K562 (cell line): ENCODE measurements at regions not wholly inside any gene's neighbourhood (a gene's known extent, or its start where the extent isn't known, plus 50 kb on each side); places are given as distances from the start of the nearest gene placed in this dataset.

Source experiments
- ATAC-seq: fragments of 200-7000 bp; cut with Tn5 transposase; 3 replicates; pipeline ENCODE4 v1.9.1; 2020; ENCODE audit warnings: moderate library complexity
- BruUV-seq: library from RNA; stranded (reverse); fragments of 400-500 nt; replicated peaks from 2 replicates; lab custom pipeline; 2021; lab: Mats Ljungman, UMichigan
- CTCF ChIA-PET: fragments of 300-600 bp; formaldehyde crosslinking; extraction: SDS; loops from one replicate; lab custom pipeline; 2021; ENCODE audit warnings: low intra/inter-chr PET ratio; lab: Yijun Ruan, JAX
- POLR2A ChIA-PET: fragments of 300-600, 350-650 bp; sonication (Branson Sonifier 250); formaldehyde crosslinking; extraction: SDS; loops from one replicate; lab custom pipeline; 2021; ENCODE audit warnings: antibody characterized with exemption, inconsistent platforms; lab: Yijun Ruan, JAX
- DNase-seq, 4 experiments: peaks; one replicate each; pipeline versions ENCODE4 v3.0.0 to v3.0.0-alpha.2; 2011 to 2018; ENCODE audit warnings: low spot score in 3 of 4, mixed read lengths in 3 of 4; ENCODE audit errors: extremely low read depth in 1 of 4
- FAIRE-seq: peaks from 2 replicates; lab custom pipeline; 2011; peaks lifted over from hg19 to GRCh38; lab: Jason Lieb, UNC
- H2AFZ ChIP-seq: 2 replicates; pipeline ENCODE4 v1.6.0; 2011; ENCODE audit warnings: low read depth, low read length, control low read depth, inconsistent platforms
- H3K27ac ChIP-seq: fragments of 200-600 bp; 3 replicates; pipeline ENCODE4 v1.8.0; 2011; ENCODE audit warnings: low read depth, mild to moderate bottlenecking, control low read depth, inconsistent platforms, low read length, moderate library complexity, mixed read lengths; ENCODE audit errors: extremely low read depth
- H3K27me3 ChIP-seq, 2 experiments: fragments of 300-600 bp in 1 of 2; 2 replicates in 1 of 2; 3 replicates in 1 of 2; pipeline versions ENCODE4 v1.6.0 to v1.8.0; 2011; ENCODE audit warnings: inconsistent platforms in 2 of 2, low read length in 2 of 2, mild to moderate bottlenecking in 1 of 2, mixed read lengths in 1 of 2, moderate library complexity in 1 of 2; ENCODE audit not compliant: control insufficient read depth in 2 of 2, insufficient read depth in 2 of 2
- H3K36me3 ChIP-seq: fragments of 300-600 bp; 3 replicates; pipeline ENCODE4 v1.8.0; 2011; ENCODE audit warnings: mild to moderate bottlenecking, low read length, inconsistent platforms; ENCODE audit not compliant: control insufficient read depth, insufficient read depth
- H3K4me1 ChIP-seq, 2 experiments: fragments of 200-600 bp in 1 of 2; replicated peaks in 1 of 2; 2 replicates in 1 of 2; 3 replicates in 1 of 2; pipeline versions ENCODE4 v1.5.1 to v1.8.0; 2011; ENCODE audit warnings: inconsistent platforms in 2 of 2, low read length in 2 of 2, mild to moderate bottlenecking in 1 of 2, mixed read lengths in 1 of 2, moderate library complexity in 1 of 2; ENCODE audit not compliant: control insufficient read depth in 2 of 2, insufficient read depth in 2 of 2
- H3K4me2 ChIP-seq: 2 replicates; pipeline ENCODE4 v1.6.1; 2011; ENCODE audit warnings: low read length, control low read depth, inconsistent platforms, mixed read lengths; ENCODE audit not compliant: insufficient read depth
- H3K4me3 ChIP-seq: fragments of 200-600 bp; sonication (generic), shearing (Covaris generic); 2 replicates; pipeline ENCODE4 v1.5.1; 2016; ENCODE audit warnings: control low read depth, inconsistent platforms
- H3K79me2 ChIP-seq: fragments of 200-600 bp; 3 replicates; pipeline ENCODE4 v1.8.0; 2011; ENCODE audit warnings: low read length, inconsistent platforms; ENCODE audit not compliant: control insufficient read depth, insufficient read depth
- H3K9ac ChIP-seq, 2 experiments: 2 replicates each; pipeline versions ENCODE4 v1.6.0 to v1.6.1; 2011; ENCODE audit warnings: low read depth in 2 of 2, low read length in 2 of 2, control low read depth in 1 of 2, inconsistent platforms in 1 of 2, mild to moderate bottlenecking in 1 of 2, mixed read lengths in 1 of 2; ENCODE audit not compliant: insufficient read depth in 1 of 2
- H3K9me1 ChIP-seq: one replicate; pipeline ENCODE4 v1.6.0; 2011; ENCODE audit warnings: inconsistent platforms, mild to moderate bottlenecking, low read length, moderate library complexity; ENCODE audit not compliant: control insufficient read depth, insufficient read depth
- H3K9me3 ChIP-seq: replicated peaks from 2 replicates; pipeline ENCODE4 v1.5.1; 2011; ENCODE audit warnings: low read depth, low read length, inconsistent platforms; ENCODE audit not compliant: control insufficient read depth, insufficient read depth
- H4K20me1 ChIP-seq: replicated peaks from 2 replicates; pipeline ENCODE4 v1.6.1; 2011; ENCODE audit warnings: low read length, inconsistent platforms, mixed read lengths; ENCODE audit not compliant: control insufficient read depth, insufficient read depth
- ARID2 ChIP-seq: fragments of 450-650 bp; IDR thresholded peaks from 2 replicates; pipeline ENCODE4 v1.6.1; 2017; ENCODE audit warnings: antibody characterized with exemption, mild to moderate bottlenecking
- BCOR ChIP-seq: fragments of 450-650 bp; IDR thresholded peaks from 2 replicates; pipeline ENCODE4 v1.6.1; 2016
- CSDE1 ChIP-seq, 2 experiments: fragments of 450-650 bp; IDR thresholded peaks; 2 replicates each; pipeline ENCODE4 v1.6.1; 2016; ENCODE audit warnings: mild to moderate bottlenecking in 1 of 2
- GABPB1 ChIP-seq: sonication (generic); formaldehyde crosslinking; IDR thresholded peaks from 2 replicates; pipeline ENCODE4 v1.8.0; 2022; ENCODE audit warnings: mild to moderate bottlenecking, missing genetic modification reagents
- KHSRP ChIP-seq: fragments of 450-650 bp; IDR thresholded peaks from 2 replicates; pipeline ENCODE4 v1.6.1; 2017
- RAD21 ChIP-seq, 2 experiments: fragments of 250-450 bp in 1 of 2; fragments of 450-650 bp in 1 of 2; sonication (Bioruptor Pico) in 1 of 2; formaldehyde crosslinking in 1 of 2; IDR thresholded peaks in 1 of 2; conservative IDR thresholded peaks in 1 of 2; 2 replicates each; pipeline versions ENCODE4 v1.4.0 to v1.8.0; 2020 to 2022; ENCODE audit warnings: mild to moderate bottlenecking in 2 of 2, moderate library complexity in 1 of 2
- SMC3 ChIP-seq: conservative IDR thresholded peaks from 2 replicates; pipeline ENCODE4 v1.6.1; 2011; ENCODE audit warnings: low read depth, low read length, improper control_type of control experiment; ENCODE audit not compliant: insufficient read depth
- SP2 ChIP-seq: IDR thresholded peaks from 2 replicates; pipeline ENCODE4 v1.6.1; 2011; ENCODE audit warnings: mild to moderate bottlenecking, low read depth, low read length, moderate library complexity; ENCODE audit not compliant: poor library complexity, severe bottlenecking; ENCODE audit errors: extremely low read depth
- U2AF1 ChIP-seq: fragments of 200-400 bp; formaldehyde crosslinking; optimal IDR thresholded peaks from 2 replicates; pipeline ENCODE3; 2017; ENCODE audit warnings: mild to moderate bottlenecking, low read depth, low read length, moderate library complexity
- UBTF ChIP-seq, 2 experiments: IDR thresholded peaks; 2 replicates each; pipeline ENCODE4 v1.6.1; 2012; ENCODE audit warnings: improper control_type of control experiment in 2 of 2, low read depth in 2 of 2, low read length in 2 of 2, borderline replicate concordance in 1 of 2
- VEZF1 ChIP-seq: fragments of 200-800 bp; sonication (Bioruptor generic); IDR thresholded peaks from 2 replicates; pipeline ENCODE4 v1.6.1; 2017; ENCODE audit warnings: missing genetic modification characterization, missing compliant biosample characterization
- ZNF124 ChIP-seq: sonication (generic); formaldehyde crosslinking; IDR thresholded peaks from 2 replicates; pipeline ENCODE4 v1.8.1; 2022; ENCODE audit warnings: missing genetic modification reagents
- ZNF445 ChIP-seq: fragments of 250-450 bp; sonication (Bioruptor Pico); IDR thresholded peaks from 2 replicates; pipeline ENCODE4 v1.4.0; 2020; ENCODE audit warnings: low read depth, mild to moderate bottlenecking, moderate library complexity
- ZNF57 ChIP-seq: fragments of 450-650 bp; formaldehyde crosslinking; IDR thresholded peaks from 2 replicates; pipeline ENCODE4 v1.4.0; 2020; ENCODE audit warnings: mild to moderate bottlenecking, moderate library complexity
- WGBS: fragments of 100-300 bp; shearing (Covaris generic); methylation state at CpG from one replicate; pipeline ENCODE4 v1.1.6; 2016; ENCODE audit warnings: low coverage, mixed read lengths; ENCODE audit not compliant: insufficient coverage; ENCODE audit errors: missing lambda C conversion rate; 5-methylcytosine and 5-hydroxymethylcytosine counted together
- in situ Hi-C: fragments of 300-500 bp; cut with MboI; formaldehyde crosslinking; loops from 4 replicates; pipeline ENCODE4 v1.15.0; 2018; ENCODE audit warnings: inconsistent platforms, mixed read lengths
- intact Hi-C: fragments of 100-400 bp; cut with micrococcal nuclease; formaldehyde crosslinking; loops from 2 replicates; pipeline ENCODE4 v1.14.2; 2022
- TF ChIP-seq, protein P1 (sequence below): fragments of 150-350 bp; conservative IDR thresholded peaks from 2 replicates; pipeline ENCODE4 v1.6.1; 2014; ENCODE audit warnings: low read length

GRCh38 chr9:26142201-26142600 lies 464.0 kb upstream of the TUSC1 start:
- no peak for TF ChIP-seq RAD21 (CRISPR knock-in tag; conservative IDR thresholded peaks at IDR 0.05 in 1 of 2, IDR thresholded peaks at IDR 0.05 in 1 of 2)
- TF ChIP-seq CSDE1 (IDR thresholded peaks at IDR 0.05): no peak
- no peak for TF ChIP-seq ZNF124 (CRISPR knock-in tag)
- no peak for TF ChIP-seq ZNF445 (CRISPR knock-in tag)
- no peak for TF ChIP-seq SP2
- no peak for TF ChIP-seq ARID2
- TF ChIP-seq KHSRP: no peak
- TF ChIP-seq SMC3: no peak
- no peak for TF ChIP-seq ZNF57 (CRISPR knock-in tag)
- TF ChIP-seq U2AF1: no peak
- TF ChIP-seq GABPB1 (CRISPR knock-in tag): no peak
- no peak for TF ChIP-seq UBTF (IDR thresholded peaks at IDR 0.05; ENCODE audit: borderline replicate concordance in 1 of 2, low read depth in 2 of 2, low read length in 2 of 2)
- TF ChIP-seq, protein P1, sequence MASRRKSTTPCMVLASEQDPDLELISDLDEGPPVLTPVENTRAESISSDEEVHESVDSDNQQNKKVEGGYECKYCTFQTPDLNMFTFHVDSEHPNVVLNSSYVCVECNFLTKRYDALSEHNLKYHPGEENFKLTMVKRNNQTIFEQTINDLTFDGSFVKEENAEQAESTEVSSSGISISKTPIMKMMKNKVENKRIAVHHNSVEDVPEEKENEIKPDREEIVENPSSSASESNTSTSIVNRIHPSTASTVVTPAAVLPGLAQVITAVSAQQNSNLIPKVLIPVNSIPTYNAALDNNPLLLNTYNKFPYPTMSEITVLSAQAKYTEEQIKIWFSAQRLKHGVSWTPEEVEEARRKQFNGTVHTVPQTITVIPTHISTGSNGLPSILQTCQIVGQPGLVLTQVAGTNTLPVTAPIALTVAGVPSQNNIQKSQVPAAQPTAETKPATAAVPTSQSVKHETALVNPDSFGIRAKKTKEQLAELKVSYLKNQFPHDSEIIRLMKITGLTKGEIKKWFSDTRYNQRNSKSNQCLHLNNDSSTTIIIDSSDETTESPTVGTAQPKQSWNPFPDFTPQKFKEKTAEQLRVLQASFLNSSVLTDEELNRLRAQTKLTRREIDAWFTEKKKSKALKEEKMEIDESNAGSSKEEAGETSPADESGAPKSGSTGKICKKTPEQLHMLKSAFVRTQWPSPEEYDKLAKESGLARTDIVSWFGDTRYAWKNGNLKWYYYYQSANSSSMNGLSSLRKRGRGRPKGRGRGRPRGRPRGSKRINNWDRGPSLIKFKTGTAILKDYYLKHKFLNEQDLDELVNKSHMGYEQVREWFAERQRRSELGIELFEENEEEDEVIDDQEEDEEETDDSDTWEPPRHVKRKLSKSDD: no peak
- TF ChIP-seq BCOR: no peak
- no peak for TF ChIP-seq VEZF1
- Histone ChIP-seq H3K9me1 (no peaks in the 10 kb centered on the region), H3K36me3 (no peaks in the 10 kb centered on the region), H2AFZ (no peak overlapping the region), H3K27ac (no peak overlapping the region), H3K27me3 (no peaks in the 10 kb centered on the region), H3K4me2 (no peak overlapping the region), H4K20me1 (no peaks in the 10 kb centered on the region), H3K9ac (no peak overlapping the region), H3K4me3 (no peak overlapping the region), H3K9me3 (no peaks in the 10 kb centered on the region), H3K79me2 (no peaks in the 10 kb centered on the region), H3K4me1 (no peaks in the 10 kb centered on the region)
- no TSS peak for BruUV-seq
- CTCF ChIA-PET: no interaction called here
- DNase-seq (no peak), FAIRE-seq (no peak), ATAC-seq (no peak)
- in situ Hi-C loops: no loop called here
- intact Hi-C loops: no loop called here
- POLR2A ChIA-PET: no interaction called here
- WGBS: no CpG with 5 or more reads among the region's 5 CpGs
